AG08395 (cell line): ENCODE measurements at regions not wholly inside any gene's neighbourhood (a gene's known extent, or its start where the extent isn't known, plus 50 kb on each side); places are given as distances from the start of the nearest gene placed in this dataset.
"Not testable (repeated sequence)": the region's sequence is repeated elsewhere in the genome, so short reads cannot be mapped to it uniquely, and the experiment has no call there.

ENCODE experiments used
- DNase-seq: peaks from one replicate; pipeline ENCODE4 v3.0.0; 2012; ENCODE audit warnings: mixed read lengths, low spot score

GRCh38 chr4:189090174-189090814, 850.4 kb upstream of the FRG1 start:
- DNase-seq: peak; percentile 51

GRCh38 chr4:189092581-189092980, 848.1 kb upstream of the FRG1 start:
- no peak for DNase-seq

GRCh38 chr4:189096108-189096507, 844.6 kb upstream of the FRG1 start:
- DNase-seq: no peak

GRCh38 chr4:189096717-189097116, 844.0 kb upstream of the FRG1 start:
- DNase-seq: no peak

- DNase-seq: no peak
These were observed 841.6 kb upstream of the FRG1 start for GRCh38 chr4:189098932-189099696.

GRCh38 chr4:189113389-189113888, 827.2 kb upstream of the FRG1 start:
- DNase-seq: no peak

- no peak for DNase-seq
These were observed 823.2 kb upstream of the FRG1 start for GRCh38 chr4:189117426-189117825.

- DNase-seq: no peak
These were observed 819.3 kb upstream of the FRG1 start for GRCh38 chr4:189121336-189121735.

GRCh38 chr4:189124149-189124758, 816.4 kb upstream of the FRG1 start:
- peak; percentile 35 for DNase-seq

GRCh38 chr4:189124791-189125190, 815.9 kb upstream of the FRG1 start:
- DNase-seq: no peak

- DNase-seq: no peak
These were observed 814.6 kb upstream of the FRG1 start for GRCh38 chr4:189126040-189126439.

- DNase-seq: no peak
These were observed 812.3 kb upstream of the FRG1 start for GRCh38 chr4:189128341-189128740.

GRCh38 chr4:189129044-189129694, 811.5 kb upstream of the FRG1 start:
- no peak for DNase-seq

- DNase-seq: no peak
These were observed 809.6 kb upstream of the FRG1 start for GRCh38 chr4:189131118-189131517.

- no peak for DNase-seq
These were observed 804.2 kb upstream of the FRG1 start for GRCh38 chr4:189136462-189136861.

- no peak for DNase-seq
These were observed 797.3 kb upstream of the FRG1 start for GRCh38 chr4:189143263-189143952.

GRCh38 chr4:189147005-189147929, 793.4 kb upstream of the FRG1 start:
- DNase-seq: no peak

- not testable (repeated sequence) for DNase-seq
These were observed 785.6 kb upstream of the FRG1 start for GRCh38 chr4:189155083-189155482.

GRCh38 chr4:189162073-189162789, 778.4 kb upstream of the FRG1 start:
- no peak for DNase-seq

- DNase-seq: no peak
These were observed 777.8 kb upstream of the FRG1 start for GRCh38 chr4:189162888-189163287.
